Activated naive CD8-positive, alpha-beta T cell (primary cell): ENCODE measurements at regions not wholly inside any gene's neighbourhood (a gene's known extent, or its start where the extent isn't known, plus 50 kb on each side); places are given as distances from the start of the nearest gene placed in this dataset.

Source experiments
- H3K27ac Mint-ChIP-seq: one replicate; pipeline ENCODE4 v1.8.0; 2021; ENCODE audit warnings: mixed read lengths
- H3K27me3 Mint-ChIP-seq: one replicate; pipeline ENCODE4 v1.8.0; 2021; ENCODE audit warnings: mixed read lengths
- H3K36me3 Mint-ChIP-seq: one replicate; pipeline ENCODE4 v1.8.0; 2021; ENCODE audit warnings: mixed read lengths
- H3K4me1 Mint-ChIP-seq: one replicate; pipeline ENCODE4 v1.8.0; 2021; ENCODE audit warnings: low read depth, mixed read lengths
- H3K4me3 Mint-ChIP-seq: one replicate; pipeline ENCODE4 v1.8.0; 2021; ENCODE audit warnings: mild to moderate bottlenecking, mixed read lengths
- H3K9me3 Mint-ChIP-seq: one replicate; pipeline ENCODE4 v1.8.0; 2021; ENCODE audit warnings: low read depth, mixed read lengths

GRCh38 chr1:169005776-169006175 is 100.7 kb upstream of the ATP1B1 start:
- Mint-ChIP-seq H3K36me3 (no peaks in the 10 kb centered on the region), H3K27ac (no peak overlapping the region), H3K4me3 (no peak overlapping the region), H3K27me3 (no peaks in the 10 kb centered on the region), H3K4me1 (no peaks in the 10 kb centered on the region), H3K9me3 (no peaks in the 10 kb centered on the region)

- Mint-ChIP-seq H3K27ac (no peak overlapping the region), H3K4me1 (no peaks in the 10 kb centered on the region), H3K36me3 (no peaks in the 10 kb centered on the region), H3K4me3 (no peak overlapping the region), H3K27me3 (no peaks in the 10 kb centered on the region), H3K9me3 (no peaks in the 10 kb centered on the region)
Measured at GRCh38 chr1:169009666-169010065, 96.8 kb upstream of the ATP1B1 start.

- no peaks in the 10 kb centered on the region for H3K27me3 Mint-ChIP-seq
- no peaks in the 10 kb centered on the region for H3K9me3 Mint-ChIP-seq
- H3K4me3 Mint-ChIP-seq: no peak overlapping the region
- H3K27ac Mint-ChIP-seq: no peak overlapping the region
- H3K4me1 Mint-ChIP-seq: no peaks in the 10 kb centered on the region
- no peaks in the 10 kb centered on the region for H3K36me3 Mint-ChIP-seq
Measured at GRCh38 chr1:169012416-169012815, 94.1 kb upstream of the ATP1B1 start.

GRCh38 chr1:169013821-169014220 is 92.7 kb upstream of the ATP1B1 start:
- Mint-ChIP-seq H3K27me3 (no peaks in the 10 kb centered on the region), H3K4me1 (peaks cover 3% of the 10 kb centered on the region), H3K27ac (no peak overlapping the region), H3K36me3 (no peaks in the 10 kb centered on the region), H3K4me3 (no peak overlapping the region), H3K9me3 (no peaks in the 10 kb centered on the region)

GRCh38 chr1:169015464-169015863 is 91.0 kb upstream of the ATP1B1 start:
- no peaks in the 10 kb centered on the region for H3K9me3 Mint-ChIP-seq
- no peaks in the 10 kb centered on the region for H3K36me3 Mint-ChIP-seq
- peaks cover 3% of the 10 kb centered on the region for H3K4me1 Mint-ChIP-seq
- no peak overlapping the region for H3K4me3 Mint-ChIP-seq
- H3K27me3 Mint-ChIP-seq: no peaks in the 10 kb centered on the region
- H3K27ac Mint-ChIP-seq: no peak overlapping the region

- Mint-ChIP-seq H3K27ac (no peak overlapping the region), H3K4me1 (peaks cover 3% of the 10 kb centered on the region), H3K36me3 (peaks cover 3% of the 10 kb centered on the region), H3K4me3 (no peak overlapping the region), H3K27me3 (peaks cover 3% of the 10 kb centered on the region), H3K9me3 (no peaks in the 10 kb centered on the region)
Measured at GRCh38 chr1:169018751-169019150, 87.7 kb upstream of the ATP1B1 start.

GRCh38 chr1:169019419-169020058 is 87.0 kb upstream of the ATP1B1 start:
- no peak overlapping the region for H3K27ac Mint-ChIP-seq
- H3K36me3 Mint-ChIP-seq: peaks cover 3% of the 10 kb centered on the region
- no peak overlapping the region for H3K4me3 Mint-ChIP-seq
- H3K9me3 Mint-ChIP-seq: no peaks in the 10 kb centered on the region
- peaks cover 3% of the 10 kb centered on the region for H3K4me1 Mint-ChIP-seq
- peaks cover 3% of the 10 kb centered on the region for H3K27me3 Mint-ChIP-seq

- Mint-ChIP-seq H3K36me3 (peaks cover 3% of the 10 kb centered on the region), H3K9me3 (no peaks in the 10 kb centered on the region), H3K27ac (no peak overlapping the region), H3K4me1 (peaks cover 3% of the 10 kb centered on the region), H3K27me3 (peaks cover 3% of the 10 kb centered on the region), H3K4me3 (no peak overlapping the region)
Measured at GRCh38 chr1:169020684-169021083, 85.8 kb upstream of the ATP1B1 start.

GRCh38 chr1:169022648-169023047 is 83.8 kb upstream of the ATP1B1 start:
- H3K27me3 Mint-ChIP-seq: peaks cover 6% of the 10 kb centered on the region
- peaks cover 3% of the 10 kb centered on the region for H3K4me1 Mint-ChIP-seq
- no peaks in the 10 kb centered on the region for H3K9me3 Mint-ChIP-seq
- H3K36me3 Mint-ChIP-seq: peaks cover 3% of the 10 kb centered on the region
- H3K27ac Mint-ChIP-seq: no peak overlapping the region
- H3K4me3 Mint-ChIP-seq: no peak overlapping the region

- Mint-ChIP-seq H3K27me3 (peaks cover 6% of the 10 kb centered on the region), H3K27ac (no peak overlapping the region), H3K36me3 (peaks cover 3% of the 10 kb centered on the region), H3K9me3 (no peaks in the 10 kb centered on the region), H3K4me3 (no peak overlapping the region), H3K4me1 (no peaks in the 10 kb centered on the region)
Measured at GRCh38 chr1:169024255-169024654, 82.2 kb upstream of the ATP1B1 start.

GRCh38 chr1:169024800-169025271 is 81.7 kb upstream of the ATP1B1 start:
- no peak overlapping the region for H3K4me3 Mint-ChIP-seq
- H3K9me3 Mint-ChIP-seq: no peaks in the 10 kb centered on the region
- H3K4me1 Mint-ChIP-seq: no peaks in the 10 kb centered on the region
- peaks cover 3% of the 10 kb centered on the region for H3K36me3 Mint-ChIP-seq
- H3K27me3 Mint-ChIP-seq: peaks cover 6% of the 10 kb centered on the region
- no peak overlapping the region for H3K27ac Mint-ChIP-seq

- H3K36me3 Mint-ChIP-seq: peaks cover 3% of the 10 kb centered on the region
- H3K4me3 Mint-ChIP-seq: no peak overlapping the region
Measured at GRCh38 chr1:169025412-169025811, 81.1 kb upstream of the ATP1B1 start.

GRCh38 chr1:169027607-169028320 is 78.7 kb upstream of the ATP1B1 start:
- H3K4me3 Mint-ChIP-seq: no peak overlapping the region
- H3K27ac Mint-ChIP-seq: no peak overlapping the region
- peaks cover 2% of the 10 kb centered on the region for H3K27me3 Mint-ChIP-seq
- H3K36me3 Mint-ChIP-seq: peaks cover under 1% of the 10 kb centered on the region
- no peaks in the 10 kb centered on the region for H3K4me1 Mint-ChIP-seq
- H3K9me3 Mint-ChIP-seq: no peaks in the 10 kb centered on the region

More at GRCh38 chr1:169025412-169025811, 81.1 kb upstream of the ATP1B1 start:
- Mint-ChIP-seq H3K27ac (no peak overlapping the region), H3K27me3 (peaks cover 6% of the 10 kb centered on the region), H3K9me3 (no peaks in the 10 kb centered on the region), H3K4me1 (no peaks in the 10 kb centered on the region)

GRCh38 chr1:169031566-169032224 is 74.8 kb upstream of the ATP1B1 start:
- no peaks in the 10 kb centered on the region for H3K4me1 Mint-ChIP-seq
- H3K27ac Mint-ChIP-seq: no peak overlapping the region
- H3K4me3 Mint-ChIP-seq: no peak overlapping the region
- H3K9me3 Mint-ChIP-seq: no peaks in the 10 kb centered on the region
- no peaks in the 10 kb centered on the region for H3K27me3 Mint-ChIP-seq
- H3K36me3 Mint-ChIP-seq: peaks cover 4% of the 10 kb centered on the region

- Mint-ChIP-seq H3K27ac (no peak overlapping the region), H3K27me3 (no peaks in the 10 kb centered on the region), H3K4me1 (peaks cover 38% of the 10 kb centered on the region), H3K36me3 (peaks cover 3% of the 10 kb centered on the region), H3K4me3 (no peak overlapping the region), H3K9me3 (peaks cover 5% of the 10 kb centered on the region)
Measured at GRCh38 chr1:169041366-169041765, 65.1 kb upstream of the ATP1B1 start.
